GM12891 (cell line): ENCODE measurements at regions not wholly inside any gene's neighbourhood (a gene's known extent, or its start where the extent isn't known, plus 50 kb on each side); places are given as distances from the start of the nearest gene placed in this dataset.

ENCODE experiments used
- POLR2A ChIP-seq: IDR thresholded peaks from 2 replicates; pipeline ENCODE4 v1.6.1; 2011; ENCODE audit warnings: low read depth, low read length, control low read depth
- SPI1 ChIP-seq: IDR thresholded peaks from 2 replicates; pipeline ENCODE4 v1.6.1; 2011; ENCODE audit warnings: low read depth, low read length, control low read depth

- TF ChIP-seq POLR2A (no peak), SPI1 (no peak)
These were observed 577.9 kb upstream of the PTPRD start for GRCh38 chr9:11190719-11191118.
